ENCODE measurements at regions not wholly inside any gene's neighbourhood (a gene's known extent, or its start where the extent isn't known, plus 50 kb on each side); places are given as distances from the start of the nearest gene placed in this dataset.

GRCh38 chr1:166221316-166221715 lies 54.5 kb upstream of the FAM78B start:
- H3K36me3 ChIP-seq (ENCODE audit: insufficient read depth, low read length), result no peaks in the 10 kb centered on the region
- H3K4me1 ChIP-seq (ENCODE audit: insufficient read depth, low read length), result no peaks in the 10 kb centered on the region
- no peak overlapping the region for H3K9ac ChIP-seq (ENCODE audit: low read depth, low read length)
- no peaks in the 10 kb centered on the region for H3K9me3 ChIP-seq (ENCODE audit: control insufficient read depth, insufficient read depth, low read length)

GRCh38 chr1:166233750-166234366 lies 67.1 kb upstream of the FAM78B start:
- H3K36me3 ChIP-seq (ENCODE audit: insufficient read depth, low read length), result no peaks in the 10 kb centered on the region
- H3K9ac ChIP-seq (ENCODE audit: low read depth, low read length), result no peak overlapping the region
- no peaks in the 10 kb centered on the region for H3K9me3 ChIP-seq (ENCODE audit: control insufficient read depth, insufficient read depth, low read length)
- 0 out of 2 replicates have a peak, but pooled peaks cover 3% of the 10 kb centered on the region for H3K4me1 ChIP-seq (ENCODE audit: insufficient read depth, low read length)

GRCh38 chr1:166235728-166236127 lies 68.9 kb upstream of the FAM78B start:
- Histone ChIP-seq H3K4me1 (ENCODE audit: insufficient read depth, low read length) (0 out of 2 replicates have a peak, but pooled peaks cover 3% of the 10 kb centered on the region), H3K9ac (ENCODE audit: low read depth, low read length) (no peak overlapping the region), H3K9me3 (ENCODE audit: control insufficient read depth, insufficient read depth, low read length) (no peaks in the 10 kb centered on the region), H3K36me3 (ENCODE audit: insufficient read depth, low read length) (no peaks in the 10 kb centered on the region)

GRCh38 chr1:166237675-166238074 lies 70.9 kb upstream of the FAM78B start:
- H3K36me3 ChIP-seq (ENCODE audit: insufficient read depth, low read length), result no peaks in the 10 kb centered on the region
- H3K4me1 ChIP-seq (ENCODE audit: insufficient read depth, low read length), result 0 out of 2 replicates have a peak, but pooled peaks cover 3% of the 10 kb centered on the region
- no peak overlapping the region for H3K9ac ChIP-seq (ENCODE audit: low read depth, low read length)
- no peaks in the 10 kb centered on the region for H3K9me3 ChIP-seq (ENCODE audit: control insufficient read depth, insufficient read depth, low read length)

- Histone ChIP-seq H3K9ac (ENCODE audit: low read depth, low read length) (no peak overlapping the region), H3K36me3 (ENCODE audit: insufficient read depth, low read length) (no peaks in the 10 kb centered on the region), H3K4me1 (ENCODE audit: insufficient read depth, low read length) (no peaks in the 10 kb centered on the region), H3K9me3 (ENCODE audit: control insufficient read depth, insufficient read depth, low read length) (no peaks in the 10 kb centered on the region)
Measured at GRCh38 chr1:166253076-166253779, 86.4 kb upstream of the FAM78B start.

- H3K36me3 ChIP-seq (ENCODE audit: insufficient read depth, low read length), result no peaks in the 10 kb centered on the region
- no peaks in the 10 kb centered on the region for H3K4me1 ChIP-seq (ENCODE audit: insufficient read depth, low read length)
Measured at GRCh38 chr1:166258017-166258416, 91.2 kb upstream of the FAM78B start.

GRCh38 chr1:166261511-166261910 lies 94.7 kb upstream of the FAM78B start:
- no peaks in the 10 kb centered on the region for H3K36me3 ChIP-seq (ENCODE audit: insufficient read depth, low read length)
- H3K9me3 ChIP-seq (ENCODE audit: control insufficient read depth, insufficient read depth, low read length), result no peaks in the 10 kb centered on the region
- no peaks in the 10 kb centered on the region for H3K4me1 ChIP-seq (ENCODE audit: insufficient read depth, low read length)
- H3K9ac ChIP-seq (ENCODE audit: low read depth, low read length), result no peak overlapping the region

More at GRCh38 chr1:166258017-166258416, 91.2 kb upstream of the FAM78B start:
- Histone ChIP-seq H3K9ac (ENCODE audit: low read depth, low read length) (no peak overlapping the region), H3K9me3 (ENCODE audit: control insufficient read depth, insufficient read depth, low read length) (no peaks in the 10 kb centered on the region)

- peaks cover 17% of the 10 kb centered on the region; the same call in 1 of the 2 replicates for H3K4me1 ChIP-seq (ENCODE audit: insufficient read depth, low read length)
- H3K9ac ChIP-seq (ENCODE audit: low read depth, low read length), result no peak overlapping the region
- H3K36me3 ChIP-seq (ENCODE audit: insufficient read depth, low read length), result no peaks in the 10 kb centered on the region
- no peaks in the 10 kb centered on the region for H3K9me3 ChIP-seq (ENCODE audit: control insufficient read depth, insufficient read depth, low read length)
Measured at GRCh38 chr1:166270476-166271150, 103.8 kb upstream of the FAM78B start.

- no peaks in the 10 kb centered on the region for H3K36me3 ChIP-seq (ENCODE audit: insufficient read depth, low read length)
- H3K9me3 ChIP-seq (ENCODE audit: control insufficient read depth, insufficient read depth, low read length), result no peaks in the 10 kb centered on the region
- H3K4me1 ChIP-seq (ENCODE audit: insufficient read depth, low read length), result peaks cover 17% of the 10 kb centered on the region; the same call in 1 of the 2 replicates
- H3K9ac ChIP-seq (ENCODE audit: low read depth, low read length), result no peak overlapping the region
Measured at GRCh38 chr1:166271151-166271538, 104.3 kb upstream of the FAM78B start.

- H3K4me1 ChIP-seq (ENCODE audit: insufficient read depth, low read length), result peaks cover 17% of the 10 kb centered on the region; the same call in 1 of the 2 replicates
- no peak overlapping the region for H3K9ac ChIP-seq (ENCODE audit: low read depth, low read length)
- no peaks in the 10 kb centered on the region for H3K9me3 ChIP-seq (ENCODE audit: control insufficient read depth, insufficient read depth, low read length)
- no peaks in the 10 kb centered on the region for H3K36me3 ChIP-seq (ENCODE audit: insufficient read depth, low read length)
Measured at GRCh38 chr1:166272155-166272554, 105.4 kb upstream of the FAM78B start.

GRCh38 chr1:166272851-166273250 lies 106.0 kb upstream of the FAM78B start:
- peaks cover 17% of the 10 kb centered on the region; the same call in 1 of the 2 replicates for H3K4me1 ChIP-seq (ENCODE audit: insufficient read depth, low read length)

GRCh38 chr1:166273618-166274017 lies 106.8 kb upstream of the FAM78B start:
- peaks cover 17% of the 10 kb centered on the region; the same call in 1 of the 2 replicates for H3K4me1 ChIP-seq (ENCODE audit: insufficient read depth, low read length)
- H3K9me3 ChIP-seq (ENCODE audit: control insufficient read depth, insufficient read depth, low read length), result no peaks in the 10 kb centered on the region; the same call in 1 of the 2 replicates
- no peak overlapping the region for H3K9ac ChIP-seq (ENCODE audit: low read depth, low read length)
- H3K36me3 ChIP-seq (ENCODE audit: insufficient read depth, low read length), result no peaks in the 10 kb centered on the region

More at GRCh38 chr1:166272851-166273250, 106.0 kb upstream of the FAM78B start:
- no peaks in the 10 kb centered on the region; the same call in 1 of the 2 replicates for H3K9me3 ChIP-seq (ENCODE audit: control insufficient read depth, insufficient read depth, low read length)
- no peaks in the 10 kb centered on the region for H3K36me3 ChIP-seq (ENCODE audit: insufficient read depth, low read length)
- H3K9ac ChIP-seq (ENCODE audit: low read depth, low read length), result no peak overlapping the region

- no peaks in the 10 kb centered on the region; the same call in 1 of the 2 replicates for H3K9me3 ChIP-seq (ENCODE audit: control insufficient read depth, insufficient read depth, low read length)
- no peaks in the 10 kb centered on the region for H3K4me1 ChIP-seq (ENCODE audit: insufficient read depth, low read length)
- no peak overlapping the region for H3K9ac ChIP-seq (ENCODE audit: low read depth, low read length)
- no peaks in the 10 kb centered on the region; the same call in 1 of the 2 replicates for H3K36me3 ChIP-seq (ENCODE audit: insufficient read depth, low read length)
Measured at GRCh38 chr1:166282391-166283137, 115.8 kb upstream of the FAM78B start.

GRCh38 chr1:166283190-166283589 lies 116.4 kb upstream of the FAM78B start:
- Histone ChIP-seq H3K36me3 (ENCODE audit: insufficient read depth, low read length) (no peaks in the 10 kb centered on the region; the same call in 1 of the 2 replicates), H3K9ac (ENCODE audit: low read depth, low read length) (no peak overlapping the region), H3K9me3 (ENCODE audit: control insufficient read depth, insufficient read depth, low read length) (no peaks in the 10 kb centered on the region), H3K4me1 (ENCODE audit: insufficient read depth, low read length) (no peaks in the 10 kb centered on the region)
